B cell (primary cell): ENCODE measurements at regions not wholly inside any gene's neighbourhood (a gene's known extent, or its start where the extent isn't known, plus 50 kb on each side); places are given as distances from the start of the nearest gene placed in this dataset.

Experiments
- ATAC-seq: fragments of 200-7000 bp; cut with Tn5 transposase; one replicate; pipeline ENCODE4 v1.10.0; 2021; ENCODE audit warnings: low read depth, mild to moderate bottlenecking, moderate number of reproducible peaks, moderate library complexity
- CTCF ChIA-PET: fragments of 350-600 bp; sonication (Branson Sonifier 250); formaldehyde crosslinking; loops from one replicate; lab custom pipeline; 2021; ENCODE audit warnings: antibody characterized with exemption, inconsistent platforms; lab: Charles Lee
- POLR2A ChIA-PET: fragments of 350-600 bp; sonication (Branson Sonifier 250); formaldehyde crosslinking; loops from one replicate; lab custom pipeline; 2021; ENCODE audit warnings: antibody characterized with exemption; lab: Charles Lee
- DNase-seq: peaks from one replicate; pipeline ENCODE4 v3.0.0; 2013
- H2AFZ ChIP-seq: 2 replicates; pipeline ENCODE4 v1.6.1; 2012; ENCODE audit warnings: mild to moderate bottlenecking, low read depth, low read length; ENCODE audit not compliant: insufficient read depth, poor library complexity, severe bottlenecking
- H3K27ac ChIP-seq, 2 donors: 1 replicate in 1 of 2; 2 replicates in 1 of 2; pipeline ENCODE4 v1.5.1; 2012 to 2013; ENCODE audit warnings: low read length in 2 of 2, mild to moderate bottlenecking in 2 of 2, moderate library complexity in 1 of 2
- H3K27me3 ChIP-seq, 4 experiments: fragments of 200-600 bp in 1 of 4; sonication (generic) in 1 of 4; replicated peaks in 1 of 4; 1 replicate in 2 of 4; 2 replicates in 2 of 4; pipeline versions ENCODE4 v1.6.1 to v1.7.0; 2013 to 2016; ENCODE audit warnings: low read length in 3 of 4, mild to moderate bottlenecking in 2 of 4, mixed read lengths in 1 of 4, moderate library complexity in 1 of 4; ENCODE audit not compliant: insufficient read depth in 4 of 4, control insufficient read depth in 3 of 4; ENCODE audit errors: control extremely low read depth in 1 of 4
- H3K36me3 ChIP-seq, 2 experiments: replicated peaks in 1 of 2; 1 replicate in 1 of 2; 2 replicates in 1 of 2; pipeline versions ENCODE4 v1.6.1 to v1.7.1; 2013; ENCODE audit warnings: low read length in 1 of 2; ENCODE audit not compliant: insufficient read depth in 2 of 2, control insufficient read depth in 1 of 2; ENCODE audit errors: control extremely low read depth in 1 of 2, extremely low read depth in 1 of 2
- H3K4me1 ChIP-seq, 2 donors: fragments of 200-600 bp in 1 of 2; sonication (generic) in 1 of 2; 1 replicate in 1 of 2; 2 replicates in 1 of 2; pipeline versions ENCODE4 v1.5.1 to v1.6.1; 2013 to 2017; ENCODE audit warnings: low read length in 2 of 2; ENCODE audit not compliant: control insufficient read depth in 2 of 2, insufficient read depth in 2 of 2
- H3K4me2 ChIP-seq: replicated peaks from 2 replicates; pipeline ENCODE3; 2012; ENCODE audit warnings: mild to moderate bottlenecking, low read depth, low read length; ENCODE audit not compliant: poor library complexity, severe bottlenecking
- H3K4me3 ChIP-seq, 5 experiments: fragments of 200-600 bp in 1 of 5; sonication (generic) in 1 of 5; 1 replicate in 3 of 5; 2 replicates in 2 of 5; pipeline versions ENCODE4 v1.5.1 to v1.7.0; 2011 to 2016; ENCODE audit warnings: low read length in 4 of 5, mild to moderate bottlenecking in 4 of 5, low read depth in 2 of 5, control low read depth in 1 of 5, moderate library complexity in 1 of 5; ENCODE audit not compliant: insufficient read depth in 1 of 5; ENCODE audit errors: control extremely low read depth in 1 of 5, extremely low read depth in 1 of 5
- H3K79me2 ChIP-seq: fragments of 200-600 bp; sonication (generic); one replicate; pipeline ENCODE4 v1.6.0; 2016; ENCODE audit warnings: low read length; ENCODE audit not compliant: control insufficient read depth, insufficient read depth
- H3K9ac ChIP-seq: fragments of 200-600 bp; sonication (generic); 2 replicates; pipeline ENCODE4 v1.6.1; 2017; ENCODE audit warnings: mild to moderate bottlenecking, low read length, moderate library complexity
- H3K9me3 ChIP-seq, 3 donors: one replicate each; pipeline versions ENCODE4 v1.6.1 to v1.7.1; 2013; ENCODE audit warnings: low read length in 2 of 3; ENCODE audit not compliant: control insufficient read depth in 2 of 3, insufficient read depth in 1 of 3; ENCODE audit errors: control extremely low read depth in 1 of 3
- H4K20me1 ChIP-seq: 2 replicates; pipeline ENCODE4 v1.6.0; 2012; ENCODE audit warnings: mild to moderate bottlenecking, low read length; ENCODE audit not compliant: insufficient read depth, control insufficient read depth, poor library complexity, severe bottlenecking
- H3K27ac Mint-ChIP-seq: one replicate; pipeline ENCODE4 v1.8.0; 2021; ENCODE audit warnings: mixed read lengths
- H3K27me3 Mint-ChIP-seq: one replicate; pipeline ENCODE4 v1.8.0; 2021; ENCODE audit warnings: mixed read lengths
- H3K4me1 Mint-ChIP-seq: one replicate; pipeline ENCODE4 v1.8.0; 2021; ENCODE audit warnings: mixed read lengths
- H3K4me3 Mint-ChIP-seq: one replicate; pipeline ENCODE4 v1.8.0; 2021; ENCODE audit warnings: mixed read lengths
- H3K9me3 Mint-ChIP-seq: one replicate; pipeline ENCODE4 v1.8.0; 2022; ENCODE audit warnings: mixed read lengths; ENCODE audit not compliant: insufficient read depth
- CTCF ChIP-seq: fragments of 200-600 bp; IDR thresholded peaks from one replicate; pipeline ENCODE4 v1.8.0; 2022; ENCODE audit warnings: antibody characterized with exemption, mild to moderate bottlenecking
- EZH2 ChIP-seq: IDR thresholded peaks from 2 replicates; pipeline ENCODE4 v1.6.1; 2012; ENCODE audit warnings: borderline replicate concordance, low read depth, mild to moderate bottlenecking, moderate library complexity, low read length; ENCODE audit not compliant: insufficient read depth, poor library complexity, severe bottlenecking
- WGBS: methylation state at CpG from one replicate; pipeline ENCODE4 v1.1.5; 2013; ENCODE audit warnings: missing lambda C conversion rate; ENCODE audit not compliant: insufficient coverage; 5-methylcytosine and 5-hydroxymethylcytosine counted together
- intact Hi-C: fragments of 100-400 bp; cut with micrococcal nuclease; formaldehyde crosslinking; loops from one replicate; pipeline ENCODE4 v1.10.0; 2022

GRCh38 chr13:40161351-40161810, 505.1 kb downstream of the FOXO1 start:
- ChIA-PET CTCF (no interaction called here), POLR2A (no interaction called here)
- intact Hi-C loops, result no loop called here
- H3K79me2 ChIP-seq, result no peaks in the 10 kb centered on the region
- H3K27ac Mint-ChIP-seq, result no peak overlapping the region
- no peak overlapping the region for H3K4me2 ChIP-seq
- no peaks in the 10 kb centered on the region for H3K27me3 Mint-ChIP-seq
- H3K27me3 ChIP-seq, result no peaks in the 10 kb centered on the region
- H3K27ac ChIP-seq, result no peak overlapping the region
- no peak overlapping the region for H3K4me3 ChIP-seq
- peaks cover 16% of the 10 kb centered on the region for H3K4me1 Mint-ChIP-seq
- DNase-seq (no peak), ATAC-seq (no peak)
- H3K36me3 ChIP-seq, result no peaks in the 10 kb centered on the region
- no peaks in the 10 kb centered on the region for H3K9me3 Mint-ChIP-seq
- H3K4me3 Mint-ChIP-seq, result no peak overlapping the region
- H2AFZ ChIP-seq, result no peak overlapping the region
- H3K4me1 ChIP-seq, result peaks cover 0 to 13% of the 10 kb centered on the region in 2 donors
- TF ChIP-seq EZH2 (no peak), CTCF (no peak)
- 0% methylated on average over 1 of the region's 4 CpGs for WGBS
- no peak overlapping the region for H3K9ac ChIP-seq
- no peaks in the 10 kb centered on the region for H3K9me3 ChIP-seq
- H4K20me1 ChIP-seq, result no peaks in the 10 kb centered on the region

GRCh38 chr13:40161931-40162330, 504.5 kb downstream of the FOXO1 start:
- Histone ChIP-seq H3K27me3 (no peaks in the 10 kb centered on the region), H4K20me1 (no peaks in the 10 kb centered on the region), H3K79me2 (no peaks in the 10 kb centered on the region), H3K9me3 (no peaks in the 10 kb centered on the region), H3K4me1 (peaks cover 0 to 13% of the 10 kb centered on the region in 2 donors), H3K27ac (no peak overlapping the region), H2AFZ (no peak overlapping the region), H3K9ac (no peak overlapping the region), H3K36me3 (no peaks in the 10 kb centered on the region), H3K4me3 (no peak overlapping the region), H3K4me2 (no peak overlapping the region)
- Mint-ChIP-seq H3K4me1 (peaks cover 16% of the 10 kb centered on the region), H3K27me3 (no peaks in the 10 kb centered on the region), H3K27ac (no peak overlapping the region), H3K4me3 (no peak overlapping the region), H3K9me3 (no peaks in the 10 kb centered on the region)
- POLR2A ChIA-PET, result no interaction called here
- CTCF ChIA-PET, result no interaction called here
- intact Hi-C loops, result no loop called here
- 66% methylated on average over 2 of the region's 2 CpGs for WGBS
- TF ChIP-seq EZH2 (no peak), CTCF (no peak)
- no peak for DNase-seq
- ATAC-seq, result no peak
